Adrenal gland (tissue), 5 donors: ENCODE measurements at regions not wholly inside any gene's neighbourhood (a gene's known extent, or its start where the extent isn't known, plus 50 kb on each side); places are given as distances from the start of the nearest gene placed in this dataset.

Experiments used
- CTCF ChIP-seq, 6 experiments: fragments of 450-650 bp in 4 of 6; fragments of 200-600 bp in 2 of 6; sonication (generic) in 1 of 6; IDR thresholded peaks; 1 replicate in 5 of 6; 2 replicates in 1 of 6; pipeline versions ENCODE4 v1.5.1 to v1.8.0; 2016 to 2021; ENCODE audit warnings: antibody characterized with exemption in 6 of 6, mild to moderate bottlenecking in 2 of 6, moderate library complexity in 1 of 6
- POLR2A ChIP-seq, 2 donors: fragments of 450-650 bp; IDR thresholded peaks; one replicate each; pipeline ENCODE4 v1.6.1; 2017; ENCODE audit warnings: antibody characterized with exemption in 2 of 2, mild to moderate bottlenecking in 2 of 2, moderate library complexity in 1 of 2
- donor health status: DM: no; HTN: no; CAD: no.

- TF ChIP-seq CTCF (IDR thresholded peaks at IDR 0.05) (no peak), POLR2A (IDR thresholded peaks at IDR 0.05) (no peak)
Observed at GRCh38 chr5:171607863-171608262, 177.8 kb upstream of the SMIM23 start.
